Erythroblast (primary cell): ENCODE measurements at regions not wholly inside any gene's neighbourhood (a gene's known extent, or its start where the extent isn't known, plus 50 kb on each side); places are given as distances from the start of the nearest gene placed in this dataset.

Experiments
- GATA1 ChIP-seq: IDR thresholded peaks from 2 replicates; pipeline ENCODE4 v1.6.1; 2011; ENCODE audit warnings: low read depth, mild to moderate bottlenecking, control low read depth, low read length, moderate library complexity
- POLR2A ChIP-seq: IDR thresholded peaks from 2 replicates; pipeline ENCODE4 v1.6.1; 2011; ENCODE audit warnings: mild to moderate bottlenecking, low read length

GRCh38 chr17:73715769-73716168 is 71.5 kb upstream of the SDK2 start:
- TF ChIP-seq POLR2A (no peak), GATA1 (no peak)
